IPS-20b (cell line): ENCODE measurements at regions not wholly inside any gene's neighbourhood (a gene's known extent, or its start where the extent isn't known, plus 50 kb on each side); places are given as distances from the start of the nearest gene placed in this dataset.

Source experiments
- H3K27ac ChIP-seq: one replicate; pipeline ENCODE4 v1.5.1; 2013; ENCODE audit warnings: low read length
- H3K27me3 ChIP-seq: 2 replicates; pipeline ENCODE4 v1.6.1; 2013; ENCODE audit warnings: mild to moderate bottlenecking, low read length, inconsistent platforms; ENCODE audit not compliant: insufficient read depth
- H3K36me3 ChIP-seq: 2 replicates; pipeline ENCODE4 v1.6.1; 2013; ENCODE audit warnings: low read depth, mild to moderate bottlenecking, inconsistent platforms, low read length, moderate library complexity; ENCODE audit not compliant: insufficient read depth
- H3K4me1 ChIP-seq: 2 replicates; pipeline ENCODE4 v1.6.1; 2013; ENCODE audit warnings: mild to moderate bottlenecking, control low read depth, inconsistent platforms, low read length, moderate library complexity; ENCODE audit not compliant: insufficient read depth
- H3K4me3 ChIP-seq: 2 replicates; pipeline ENCODE4 v1.5.1; 2013; ENCODE audit warnings: mild to moderate bottlenecking, low read length, inconsistent platforms
- H3K9ac ChIP-seq: 2 replicates; pipeline ENCODE4 v1.6.1; 2013; ENCODE audit warnings: low read depth, mild to moderate bottlenecking, inconsistent platforms, low read length, moderate library complexity
- H3K9me3 ChIP-seq: 2 replicates; pipeline ENCODE4 v1.6.1; 2013; ENCODE audit warnings: mild to moderate bottlenecking, low read depth, low read length, inconsistent platforms; ENCODE audit not compliant: insufficient read depth

- no peaks in the 10 kb centered on the region for H3K27me3 ChIP-seq
- no peak overlapping the region for H3K9ac ChIP-seq
- no peaks in the 10 kb centered on the region for H3K9me3 ChIP-seq
- no peaks in the 10 kb centered on the region for H3K36me3 ChIP-seq
- peaks cover 13% of the 10 kb centered on the region; the same call in 1 of the 2 replicates for H3K4me1 ChIP-seq
- no peak overlapping the region for H3K27ac ChIP-seq
- no peak overlapping the region for H3K4me3 ChIP-seq
Observed at GRCh38 chr10:60704471-60704870, 73.8 kb upstream of the CDK1 start.

- H3K9ac ChIP-seq, result no peak overlapping the region
- no peaks in the 10 kb centered on the region for H3K9me3 ChIP-seq
- peaks cover 13% of the 10 kb centered on the region; the same call in 1 of the 2 replicates for H3K4me1 ChIP-seq
- H3K36me3 ChIP-seq, result no peaks in the 10 kb centered on the region
- H3K27me3 ChIP-seq, result no peaks in the 10 kb centered on the region
- no peak overlapping the region for H3K4me3 ChIP-seq
- no peak overlapping the region for H3K27ac ChIP-seq
Observed at GRCh38 chr10:60703266-60704041, 74.8 kb upstream of the CDK1 start.

- H3K27ac ChIP-seq, result no peak overlapping the region
- H3K4me1 ChIP-seq, result no peaks in the 10 kb centered on the region
- no peaks in the 10 kb centered on the region for H3K27me3 ChIP-seq
- H3K9me3 ChIP-seq, result peaks cover 7% of the 10 kb centered on the region; the same call in 1 of the 2 replicates
- no peaks in the 10 kb centered on the region for H3K36me3 ChIP-seq
- no peak overlapping the region for H3K4me3 ChIP-seq
- no peak overlapping the region for H3K9ac ChIP-seq
Observed at GRCh38 chr10:60687679-60688078, 90.6 kb upstream of the CDK1 start.

DNA sequence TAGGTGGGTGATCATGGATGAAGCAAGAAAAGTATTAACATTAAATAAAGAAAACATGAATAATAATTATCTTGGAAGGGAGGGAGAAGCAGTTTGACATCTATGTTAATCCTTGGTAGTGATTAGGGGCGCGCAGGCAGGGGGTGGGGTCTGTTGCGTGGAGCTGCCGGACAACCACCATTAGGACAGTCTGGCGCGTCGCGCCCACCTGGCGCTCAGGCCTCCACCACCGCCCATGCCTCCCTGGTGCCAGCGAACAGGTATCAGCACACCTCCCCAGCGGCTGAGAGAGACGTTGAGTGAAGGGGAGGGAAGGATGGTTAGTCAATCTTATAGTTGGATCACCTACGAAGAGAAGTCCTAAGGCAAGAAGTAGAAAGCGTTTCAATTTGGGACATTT is 94.2 kb upstream of the CDK1 start:
- H3K4me1 ChIP-seq, result no peaks in the 10 kb centered on the region
- H3K27me3 ChIP-seq, result no peaks in the 10 kb centered on the region
- H3K36me3 ChIP-seq, result no peaks in the 10 kb centered on the region
- no peak overlapping the region for H3K9ac ChIP-seq
- no peak overlapping the region for H3K4me3 ChIP-seq
- H3K9me3 ChIP-seq, result no peaks in the 10 kb centered on the region
- no peak overlapping the region for H3K27ac ChIP-seq

DNA sequence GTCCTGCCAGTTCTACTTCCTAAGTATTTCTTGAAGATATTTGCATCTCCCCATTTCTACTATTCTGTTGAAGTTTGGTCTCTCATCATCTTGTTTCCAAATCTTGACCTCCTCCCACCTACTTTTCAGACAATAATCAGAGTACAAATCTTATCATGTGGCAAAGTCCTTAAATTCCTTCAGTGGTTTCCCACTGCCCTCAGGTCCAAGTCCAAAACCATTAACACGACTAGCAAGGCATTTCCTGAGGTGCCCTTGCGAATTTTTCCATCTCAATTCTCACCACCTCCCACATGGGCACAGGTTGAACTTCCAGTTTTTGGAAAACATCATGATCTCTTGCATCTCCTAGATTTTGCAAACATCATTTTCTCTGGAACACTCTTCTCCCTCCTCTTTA is 97.2 kb upstream of the CDK1 start:
- H3K27me3 ChIP-seq, result no peaks in the 10 kb centered on the region
- H3K27ac ChIP-seq, result no peak overlapping the region
- H3K9me3 ChIP-seq, result no peaks in the 10 kb centered on the region
- H3K36me3 ChIP-seq, result no peaks in the 10 kb centered on the region
- H3K4me1 ChIP-seq, result peaks cover 11% of the 10 kb centered on the region
- no peak overlapping the region for H3K4me3 ChIP-seq
- H3K9ac ChIP-seq, result no peak overlapping the region

DNA sequence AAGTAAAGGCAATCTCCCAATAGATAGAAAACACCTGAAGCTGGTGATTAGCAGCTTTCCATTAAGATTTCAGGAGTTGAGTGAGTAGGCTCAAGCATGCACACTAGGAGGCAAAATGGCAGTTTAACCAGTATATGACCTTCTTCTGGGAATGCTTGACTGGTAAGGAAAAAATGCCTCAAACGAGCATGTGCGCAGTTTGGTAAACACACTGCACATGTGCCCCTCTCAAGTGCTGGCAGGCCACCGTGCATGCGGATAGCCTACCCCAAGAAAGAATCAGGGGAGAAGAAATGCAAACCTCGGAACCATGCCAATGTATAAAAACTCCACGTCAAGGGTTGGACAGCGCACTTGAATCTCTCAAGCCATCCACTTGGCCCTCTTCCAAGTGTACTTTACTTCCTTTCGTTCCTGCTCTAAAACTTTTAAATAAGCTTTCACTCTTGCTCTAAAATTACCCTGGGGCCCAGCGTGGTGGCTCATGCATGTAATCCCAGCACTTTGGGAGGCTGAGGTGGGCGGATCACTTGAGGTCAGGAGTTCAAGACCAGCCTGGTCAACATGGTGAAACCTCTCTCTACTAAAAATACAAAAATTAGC is 98.8 kb upstream of the CDK1 start:
- Histone ChIP-seq H3K27ac (no peak overlapping the region), H3K4me3 (no peak overlapping the region), H3K4me1 (peaks cover 11% of the 10 kb centered on the region), H3K27me3 (no peaks in the 10 kb centered on the region), H3K9ac (no peak overlapping the region), H3K36me3 (no peaks in the 10 kb centered on the region), H3K9me3 (no peaks in the 10 kb centered on the region)

- Histone ChIP-seq H3K4me3 (no peak overlapping the region), H3K36me3 (no peaks in the 10 kb centered on the region), H3K9me3 (no peaks in the 10 kb centered on the region), H3K27ac (no peak overlapping the region), H3K27me3 (no peaks in the 10 kb centered on the region), H3K9ac (no peak overlapping the region), H3K4me1 (peaks cover 11% of the 10 kb centered on the region)
Observed at GRCh38 chr10:60678978-60679377, 99.3 kb upstream of the CDK1 start.

DNA sequence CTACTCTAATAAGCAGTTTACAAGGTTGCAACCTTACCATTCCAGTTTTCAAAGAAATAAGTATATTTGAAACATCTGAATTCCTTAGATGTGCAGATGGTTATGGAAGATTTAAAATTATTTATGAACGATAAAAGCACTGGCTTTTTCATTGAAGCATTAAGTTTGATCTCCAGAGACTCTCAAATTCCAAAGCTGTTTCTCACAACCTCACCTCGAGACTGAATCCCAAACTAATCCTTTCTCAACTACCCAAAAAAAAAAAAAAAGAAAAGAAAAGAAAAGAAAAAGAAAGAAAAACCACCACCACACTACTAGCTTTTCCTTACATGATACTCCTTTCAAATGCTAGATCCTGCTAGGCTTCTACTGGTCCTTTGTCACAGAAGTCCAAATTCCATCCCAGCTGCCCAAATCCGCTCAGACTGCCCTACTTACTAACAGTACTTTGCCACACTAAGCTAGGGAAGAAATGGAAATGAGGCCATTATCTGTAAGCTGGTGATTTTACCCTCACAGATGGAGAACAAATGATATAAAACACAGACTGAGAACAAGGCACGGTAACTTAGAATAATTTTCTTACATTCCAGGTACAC is 100.6 kb upstream of the CDK1 start:
- Histone ChIP-seq H3K27me3 (no peaks in the 10 kb centered on the region), H3K9ac (no peak overlapping the region), H3K27ac (no peak overlapping the region), H3K4me3 (no peak overlapping the region), H3K36me3 (no peaks in the 10 kb centered on the region), H3K4me1 (peaks cover 11% of the 10 kb centered on the region), H3K9me3 (no peaks in the 10 kb centered on the region)

GRCh38 chr10:60675236-60675635 is 103.0 kb upstream of the CDK1 start:
- Histone ChIP-seq H3K4me3 (no peak overlapping the region), H3K36me3 (no peaks in the 10 kb centered on the region), H3K27ac (no peak overlapping the region), H3K9me3 (no peaks in the 10 kb centered on the region), H3K9ac (no peak overlapping the region), H3K27me3 (no peaks in the 10 kb centered on the region), H3K4me1 (peaks cover 11% of the 10 kb centered on the region)

DNA sequence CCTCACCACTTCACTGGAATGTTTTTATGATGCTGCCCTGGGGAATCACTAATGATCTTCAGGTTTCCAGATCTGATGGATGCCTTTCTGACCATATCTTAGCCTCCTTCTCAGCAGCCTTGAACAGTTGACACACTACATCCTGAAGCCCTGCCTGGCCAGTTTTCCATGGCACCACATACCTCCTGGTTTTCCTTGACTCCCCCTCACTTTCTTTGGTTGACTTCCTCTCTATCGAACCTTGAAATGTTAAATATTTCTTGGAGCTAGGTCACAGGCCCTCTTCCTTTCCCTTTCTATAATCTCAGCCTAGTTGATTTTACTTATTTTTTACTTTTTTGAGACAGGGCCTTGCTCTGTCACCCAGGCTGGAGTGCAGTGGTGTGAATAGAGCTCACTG is 108.8 kb upstream of the CDK1 start:
- H3K36me3 ChIP-seq, result no peaks in the 10 kb centered on the region
- peaks cover 5% of the 10 kb centered on the region for H3K4me1 ChIP-seq
- no peak overlapping the region for H3K4me3 ChIP-seq
- H3K27me3 ChIP-seq, result no peaks in the 10 kb centered on the region
- H3K9ac ChIP-seq, result no peak overlapping the region
- no peaks in the 10 kb centered on the region for H3K9me3 ChIP-seq
- H3K27ac ChIP-seq, result no peak overlapping the region

GRCh38 chr10:60666221-60666620 is 112.1 kb upstream of the CDK1 start:
- no peaks in the 10 kb centered on the region for H3K27me3 ChIP-seq
- H3K36me3 ChIP-seq, result no peaks in the 10 kb centered on the region
- no peak overlapping the region for H3K27ac ChIP-seq
- no peak overlapping the region for H3K9ac ChIP-seq
- peaks cover 28% of the 10 kb centered on the region for H3K4me1 ChIP-seq
- no peaks in the 10 kb centered on the region for H3K9me3 ChIP-seq
- H3K4me3 ChIP-seq, result no peak overlapping the region

DNA sequence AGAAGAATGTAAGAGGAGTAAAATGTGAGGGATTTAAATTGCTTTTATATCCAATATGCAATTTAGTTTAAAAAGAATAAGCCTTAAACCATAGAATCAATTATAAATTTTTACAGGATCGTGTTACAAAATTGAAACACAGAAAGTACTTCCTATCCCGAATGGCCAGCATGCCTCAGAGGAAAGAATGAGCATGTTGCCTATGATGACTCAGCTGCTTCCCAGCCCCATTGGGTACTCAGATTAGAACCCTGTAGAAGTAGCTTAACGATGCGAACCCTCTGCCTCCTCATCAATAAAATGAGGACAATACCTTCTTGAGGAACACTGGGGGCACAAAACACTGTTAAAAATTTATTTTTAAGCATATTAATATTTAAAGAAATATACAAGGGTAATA is 113.4 kb upstream of the CDK1 start:
- Histone ChIP-seq H3K4me3 (no peak overlapping the region), H3K27ac (no peak overlapping the region), H3K9ac (no peak overlapping the region), H3K27me3 (no peaks in the 10 kb centered on the region), H3K9me3 (no peaks in the 10 kb centered on the region), H3K4me1 (peaks cover 28% of the 10 kb centered on the region), H3K36me3 (no peaks in the 10 kb centered on the region)
